ENCODE measurements at regions not wholly inside any gene's neighbourhood (a gene's known extent, or its start where the extent isn't known, plus 50 kb on each side); places are given as distances from the start of the nearest gene placed in this dataset.

DNA sequence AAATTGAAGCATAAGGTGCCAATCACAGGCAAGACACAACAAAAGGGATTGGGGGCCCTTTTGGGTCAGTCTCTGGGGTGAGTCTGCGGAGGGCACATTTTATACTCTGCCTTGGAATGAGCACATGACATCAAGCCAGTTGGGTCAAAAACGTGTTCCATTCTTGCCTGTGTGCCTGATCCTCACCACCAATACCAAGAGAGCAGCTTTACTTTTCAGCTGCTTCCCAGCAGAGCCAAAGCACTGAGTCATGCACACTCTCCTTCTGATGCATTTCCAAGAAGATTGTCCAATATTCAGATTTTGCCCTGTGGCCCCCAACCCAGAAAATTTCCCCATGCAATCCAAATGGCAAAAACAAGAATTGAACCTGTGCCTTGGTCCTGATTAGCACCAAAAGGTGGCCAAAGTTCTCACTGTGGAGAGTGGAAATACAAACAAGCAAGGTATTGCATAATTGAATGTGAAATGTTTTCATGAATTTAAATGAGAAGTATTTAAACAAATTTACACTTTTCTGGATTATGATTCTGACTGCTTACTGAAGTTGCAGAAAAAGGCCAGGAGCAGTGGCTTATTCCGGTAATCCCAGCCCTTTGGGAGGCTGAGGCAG, 217.8 kb upstream of the SOX9 start:
- TF ChIP-seq, protein P1, sequence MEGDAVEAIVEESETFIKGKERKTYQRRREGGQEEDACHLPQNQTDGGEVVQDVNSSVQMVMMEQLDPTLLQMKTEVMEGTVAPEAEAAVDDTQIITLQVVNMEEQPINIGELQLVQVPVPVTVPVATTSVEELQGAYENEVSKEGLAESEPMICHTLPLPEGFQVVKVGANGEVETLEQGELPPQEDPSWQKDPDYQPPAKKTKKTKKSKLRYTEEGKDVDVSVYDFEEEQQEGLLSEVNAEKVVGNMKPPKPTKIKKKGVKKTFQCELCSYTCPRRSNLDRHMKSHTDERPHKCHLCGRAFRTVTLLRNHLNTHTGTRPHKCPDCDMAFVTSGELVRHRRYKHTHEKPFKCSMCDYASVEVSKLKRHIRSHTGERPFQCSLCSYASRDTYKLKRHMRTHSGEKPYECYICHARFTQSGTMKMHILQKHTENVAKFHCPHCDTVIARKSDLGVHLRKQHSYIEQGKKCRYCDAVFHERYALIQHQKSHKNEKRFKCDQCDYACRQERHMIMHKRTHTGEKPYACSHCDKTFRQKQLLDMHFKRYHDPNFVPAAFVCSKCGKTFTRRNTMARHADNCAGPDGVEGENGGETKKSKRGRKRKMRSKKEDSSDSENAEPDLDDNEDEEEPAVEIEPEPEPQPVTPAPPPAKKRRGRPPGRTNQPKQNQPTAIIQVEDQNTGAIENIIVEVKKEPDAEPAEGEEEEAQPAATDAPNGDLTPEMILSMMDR (IDR thresholded peaks at IDR 0.05) = no peak
- TF ChIP-seq ATF2 (CRISPR knock-in tag; IDR thresholded peaks at IDR 0.05; ENCODE audit: borderline replicate concordance, low read depth) (no peak), JUN (CRISPR knock-in tag; IDR thresholded peaks at IDR 0.05) (no peak), ZNF121 (CRISPR knock-in tag; IDR thresholded peaks at IDR 0.05) (no peak), HMGXB4 (CRISPR knock-in tag; IDR thresholded peaks at IDR 0.05) (no peak), JAZF1 (CRISPR knock-in tag; IDR thresholded peaks at IDR 0.05) (no peak), NFYB (CRISPR knock-in tag; conservative IDR thresholded peaks at IDR 0.05; ENCODE audit: low read depth) (no peak), RELA (CRISPR knock-in tag; IDR thresholded peaks at IDR 0.05; ENCODE audit: borderline replicate concordance) (no peak), CREB1 (CRISPR knock-in tag; IDR thresholded peaks at IDR 0.05) (no peak)
- TF ChIP-seq, protein P2, sequence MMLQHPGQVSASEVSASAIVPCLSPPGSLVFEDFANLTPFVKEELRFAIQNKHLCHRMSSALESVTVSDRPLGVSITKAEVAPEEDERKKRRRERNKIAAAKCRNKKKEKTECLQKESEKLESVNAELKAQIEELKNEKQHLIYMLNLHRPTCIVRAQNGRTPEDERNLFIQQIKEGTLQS (CRISPR knock-in tag; conservative IDR thresholded peaks at IDR 0.05) = no peak
- TF ChIP-seq, protein P3, sequence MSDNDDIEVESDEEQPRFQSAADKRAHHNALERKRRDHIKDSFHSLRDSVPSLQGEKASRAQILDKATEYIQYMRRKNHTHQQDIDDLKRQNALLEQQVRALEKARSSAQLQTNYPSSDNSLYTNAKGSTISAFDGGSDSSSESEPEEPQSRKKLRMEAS (CRISPR knock-in tag; IDR thresholded peaks at IDR 0.05) = no peak
